Uterus (tissue), 2 donors: ENCODE measurements at regions not wholly inside any gene's neighbourhood (a gene's known extent, or its start where the extent isn't known, plus 50 kb on each side); places are given as distances from the start of the nearest gene placed in this dataset.

Source experiments
- POLR2A ChIP-seq, 2 donors: fragments of 450-650 bp; IDR thresholded peaks; one replicate each; pipeline ENCODE4 v1.6.1; 2016; ENCODE audit warnings: antibody characterized with exemption in 2 of 2, mild to moderate bottlenecking in 1 of 2, moderate library complexity in 1 of 2
- TF ChIP-seq, protein P1 (sequence below), 4 experiments: fragments of 200-600 bp in 2 of 4; fragments of 450-650 bp in 2 of 4; sonication (generic) in 2 of 4; IDR thresholded peaks; one replicate each; pipeline ENCODE4 v1.5.1; 2016 to 2019; ENCODE audit warnings: antibody characterized with exemption in 4 of 4, mild to moderate bottlenecking in 2 of 4, moderate library complexity in 1 of 4

GRCh38 chr18:40452599-40452998 is 1502.4 kb upstream of the PIK3C3 start:
- no peak for TF ChIP-seq POLR2A (IDR thresholded peaks at IDR 0.05)
- TF ChIP-seq, protein P1, sequence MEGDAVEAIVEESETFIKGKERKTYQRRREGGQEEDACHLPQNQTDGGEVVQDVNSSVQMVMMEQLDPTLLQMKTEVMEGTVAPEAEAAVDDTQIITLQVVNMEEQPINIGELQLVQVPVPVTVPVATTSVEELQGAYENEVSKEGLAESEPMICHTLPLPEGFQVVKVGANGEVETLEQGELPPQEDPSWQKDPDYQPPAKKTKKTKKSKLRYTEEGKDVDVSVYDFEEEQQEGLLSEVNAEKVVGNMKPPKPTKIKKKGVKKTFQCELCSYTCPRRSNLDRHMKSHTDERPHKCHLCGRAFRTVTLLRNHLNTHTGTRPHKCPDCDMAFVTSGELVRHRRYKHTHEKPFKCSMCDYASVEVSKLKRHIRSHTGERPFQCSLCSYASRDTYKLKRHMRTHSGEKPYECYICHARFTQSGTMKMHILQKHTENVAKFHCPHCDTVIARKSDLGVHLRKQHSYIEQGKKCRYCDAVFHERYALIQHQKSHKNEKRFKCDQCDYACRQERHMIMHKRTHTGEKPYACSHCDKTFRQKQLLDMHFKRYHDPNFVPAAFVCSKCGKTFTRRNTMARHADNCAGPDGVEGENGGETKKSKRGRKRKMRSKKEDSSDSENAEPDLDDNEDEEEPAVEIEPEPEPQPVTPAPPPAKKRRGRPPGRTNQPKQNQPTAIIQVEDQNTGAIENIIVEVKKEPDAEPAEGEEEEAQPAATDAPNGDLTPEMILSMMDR (IDR thresholded peaks at IDR 0.05), result no peak
